Fibroblast of lung (primary cell): ENCODE measurements at regions not wholly inside any gene's neighbourhood (a gene's known extent, or its start where the extent isn't known, plus 50 kb on each side); places are given as distances from the start of the nearest gene placed in this dataset.

Source experiments
- CTCF ChIP-seq, 2 donors: IDR thresholded peaks in 1 of 2; conservative IDR thresholded peaks in 1 of 2; 1 replicate in 1 of 2; 2 replicates in 1 of 2; pipeline ENCODE4 v1.5.1; 2011 to 2012; ENCODE audit warnings: low read length in 2 of 2, control low read depth in 1 of 2, inconsistent platforms in 1 of 2, low read depth in 1 of 2, mild to moderate bottlenecking in 1 of 2
- EZH2 ChIP-seq: IDR thresholded peaks from 2 replicates; pipeline ENCODE4 v1.5.1; 2012; ENCODE audit warnings: low read length, control low read depth, mild to moderate bottlenecking; ENCODE audit errors: missing control alignments

- TF ChIP-seq CTCF (conservative IDR thresholded peaks at IDR 0.05 in 1 of 2, IDR thresholded peaks at IDR 0.05 in 1 of 2; ENCODE audit: low read depth in 1 of 2, low read length in 2 of 2): no peak
- no peak for TF ChIP-seq EZH2
Measured at GRCh38 chr1:102593276-102593675, 515.0 kb downstream of the COL11A1 start.
